Stimulated activated CD4-positive, alpha-beta T cell treated with anti-CD3 and anti-CD28 coated beads, Interleukin-1b, Interleukin-23, amount 100 ng/mL, for 4 hours (primary cell): ENCODE measurements at regions not wholly inside any gene's neighbourhood (a gene's known extent, or its start where the extent isn't known, plus 50 kb on each side); places are given as distances from the start of the nearest gene placed in this dataset.
"Not testable (repeated sequence)": the region's sequence is repeated elsewhere in the genome, so short reads cannot be mapped to it uniquely, and the experiment has no call there.

Source experiments
- DNase-seq, 2 donors: peaks; one replicate each; pipeline ENCODE4 v3.0.0-alpha.2; 2020; ENCODE audit warnings: low read depth in 2 of 2

DNA sequence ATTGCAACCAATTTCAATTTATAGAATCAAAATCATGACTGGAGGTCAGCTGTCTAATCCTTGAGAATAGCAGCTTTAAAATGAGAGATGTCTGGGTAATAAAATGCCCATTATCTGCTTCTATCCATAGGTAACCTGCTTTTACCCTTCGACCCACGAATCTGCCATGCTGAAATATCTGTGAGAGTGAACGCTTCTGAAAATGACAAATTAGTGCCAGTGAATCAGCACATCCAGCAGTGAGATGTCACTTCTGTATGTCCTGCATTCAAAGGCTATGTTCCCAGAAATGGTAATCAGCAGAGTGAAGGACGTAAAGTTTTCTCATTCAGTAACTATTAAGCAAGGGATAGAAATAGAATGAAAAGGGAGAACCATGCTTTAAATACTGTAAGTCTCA lies 532.4 kb upstream of the ITGA1 start:
- no peak for DNase-seq

DNA sequence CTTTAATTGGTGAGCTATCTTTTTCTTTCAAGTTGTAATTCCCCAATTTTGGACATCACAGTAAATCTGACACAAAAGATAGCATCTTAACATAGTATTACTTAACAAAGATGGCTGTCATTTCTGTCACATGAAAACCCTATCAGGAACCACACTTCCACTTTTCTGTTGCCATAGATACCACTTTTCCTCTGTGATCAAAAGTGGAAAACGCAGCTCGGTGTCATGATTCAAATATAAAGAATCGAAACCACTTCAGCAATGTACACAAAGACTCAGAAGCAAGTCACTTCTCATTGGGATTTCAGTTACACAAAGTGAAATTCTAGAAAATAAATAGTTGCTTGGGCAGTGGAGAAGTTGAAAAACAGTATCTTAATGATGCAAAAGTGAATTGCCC lies 524.9 kb upstream of the ITGA1 start:
- DNase-seq, result no peak

DNA sequence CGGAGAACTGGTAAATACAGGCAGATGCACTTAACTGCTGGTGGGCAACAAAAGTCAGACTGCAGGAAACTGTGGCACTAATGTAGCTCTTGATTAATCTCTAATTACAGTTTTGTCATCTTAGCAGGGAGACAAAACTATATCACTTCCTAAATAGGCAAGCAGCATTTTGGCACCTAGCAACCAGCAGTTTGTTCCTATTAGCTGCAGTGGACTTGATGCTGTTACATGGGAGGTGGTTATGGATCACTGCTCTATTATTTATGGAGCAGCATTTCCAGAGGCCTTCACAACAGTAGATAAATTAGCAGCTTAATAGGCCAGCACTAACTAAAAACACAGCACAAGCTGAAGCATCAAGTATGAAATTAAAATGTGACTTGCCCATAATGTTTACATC lies 518.3 kb upstream of the ITGA1 start:
- no peak for DNase-seq

DNA sequence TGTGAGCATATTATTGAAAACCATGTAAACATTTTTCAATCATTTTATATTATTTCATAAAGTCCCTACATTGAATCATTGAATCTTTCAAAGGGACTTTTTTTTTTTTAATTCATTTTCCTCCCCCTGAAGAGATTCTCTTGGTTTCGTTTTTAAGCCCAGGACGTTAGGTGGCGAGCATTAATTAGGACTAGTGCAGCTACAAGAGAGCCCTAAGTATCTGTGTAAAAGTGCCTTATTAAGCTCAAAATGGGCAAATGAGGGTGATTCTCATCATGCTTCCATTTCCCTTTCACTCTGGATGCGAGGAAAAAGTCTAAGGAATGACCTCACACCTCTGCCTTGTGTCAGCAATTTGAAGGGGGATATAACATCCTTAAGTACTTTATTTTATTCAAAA lies 517.9 kb upstream of the ITGA1 start:
- DNase-seq, result no peak

DNA sequence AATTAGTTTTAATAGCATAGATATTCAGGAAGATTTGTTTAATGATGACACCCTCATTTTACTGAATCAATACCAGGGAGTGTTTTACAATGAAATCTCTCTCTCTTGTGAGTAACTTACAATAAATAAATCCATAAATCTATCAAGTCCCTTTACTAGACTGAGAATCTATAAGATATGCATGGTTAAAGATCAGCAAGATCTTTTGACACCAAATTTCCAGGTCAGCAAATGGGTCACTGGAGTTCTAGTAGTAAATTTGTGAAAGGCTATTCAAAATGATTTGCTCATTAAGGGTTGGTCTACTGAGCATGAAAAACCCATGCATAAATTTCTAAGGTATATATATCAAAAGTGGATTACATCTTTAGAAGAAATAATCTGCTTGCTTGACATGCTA lies 512.1 kb upstream of the ITGA1 start:
- DNase-seq, result no peak

DNA sequence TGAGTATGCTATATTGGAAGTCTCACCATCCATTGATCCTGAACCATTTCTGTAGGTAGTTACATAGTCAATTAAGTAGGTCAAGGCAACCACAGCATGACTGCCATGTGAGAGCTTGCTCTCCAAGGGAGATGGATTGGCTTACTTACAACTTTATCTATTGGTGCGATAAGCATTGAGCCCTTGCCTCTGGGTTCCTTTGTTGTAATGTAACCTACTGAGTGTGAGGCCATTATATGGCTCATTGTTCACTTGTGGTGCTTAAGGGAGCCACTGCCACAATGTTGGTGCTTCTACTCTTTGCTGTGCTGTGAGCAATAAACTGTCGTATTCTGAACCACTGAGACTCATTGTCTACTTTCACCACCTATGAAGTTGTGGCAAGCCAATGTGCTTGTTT lies 510.6 kb upstream of the ITGA1 start:
- DNase-seq, result no peak

DNA sequence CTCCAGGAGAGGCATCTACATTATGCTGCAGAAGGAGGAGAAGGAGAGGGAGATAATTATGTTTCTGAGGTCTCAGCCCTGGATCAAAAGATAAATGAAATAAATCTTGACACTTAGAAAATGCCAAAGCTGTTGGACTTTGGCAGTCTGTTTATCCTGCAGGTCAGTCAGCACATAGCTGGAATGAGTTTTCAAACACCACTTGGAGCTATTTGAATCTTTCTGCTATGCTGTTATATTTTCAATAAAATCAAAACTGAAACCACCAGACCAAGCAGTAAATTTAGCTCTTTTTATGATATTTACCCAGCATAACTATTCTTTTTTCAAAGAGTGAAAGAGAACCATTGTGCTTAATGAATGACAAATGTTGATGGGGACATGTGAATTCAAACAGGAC lies 505.1 kb upstream of the ITGA1 start:
- no peak for DNase-seq

DNA sequence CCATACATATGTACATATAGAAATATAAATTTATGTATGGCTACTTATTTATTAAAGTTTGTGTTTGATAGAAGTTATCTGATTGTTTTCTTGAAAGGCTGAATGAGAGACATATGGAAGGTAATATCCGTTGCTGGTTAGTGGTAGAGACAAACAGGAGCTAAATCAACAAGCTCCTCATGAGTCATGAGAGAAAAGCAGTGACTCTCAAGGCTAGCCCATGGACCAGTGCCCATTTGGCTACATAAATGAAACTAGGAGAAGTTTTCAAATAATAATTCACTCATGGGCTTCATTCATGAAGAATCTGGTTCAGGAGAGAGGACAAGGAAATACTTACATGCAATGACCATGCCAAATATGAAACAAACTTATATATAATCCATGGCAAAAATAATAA lies 504.5 kb upstream of the ITGA1 start:
- no peak for DNase-seq

DNA sequence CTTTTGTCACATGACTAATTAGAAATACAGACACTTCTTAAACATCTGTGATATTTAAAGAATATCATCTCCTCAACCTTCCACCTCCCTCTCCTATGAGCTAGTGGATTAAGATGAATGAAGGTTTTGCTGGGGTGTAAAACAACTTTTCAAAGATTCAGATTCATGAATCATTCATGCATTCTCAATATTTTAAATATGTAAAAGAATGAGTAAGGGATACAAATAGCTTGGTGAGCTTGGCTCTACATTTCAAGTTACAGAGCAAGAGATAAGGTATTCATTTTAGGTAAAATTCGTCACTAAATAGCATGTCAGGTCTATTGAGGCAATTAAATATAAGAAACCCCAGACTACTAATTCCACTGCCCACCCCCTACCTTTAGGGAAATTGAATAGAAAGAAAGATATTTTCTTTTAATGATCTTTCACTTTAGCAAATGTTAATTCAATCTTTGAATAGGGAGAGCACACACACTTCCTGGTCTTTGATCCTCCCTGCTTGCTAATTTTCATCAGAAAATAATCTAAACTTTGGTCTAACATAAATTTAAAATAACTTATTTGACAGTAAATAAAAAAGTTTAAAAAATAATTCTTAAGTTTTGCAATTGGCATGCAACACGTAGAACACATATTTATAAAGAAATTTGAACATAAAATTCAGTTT lies 486.9 kb upstream of the ITGA1 start:
- DNase-seq, result no peak

DNA sequence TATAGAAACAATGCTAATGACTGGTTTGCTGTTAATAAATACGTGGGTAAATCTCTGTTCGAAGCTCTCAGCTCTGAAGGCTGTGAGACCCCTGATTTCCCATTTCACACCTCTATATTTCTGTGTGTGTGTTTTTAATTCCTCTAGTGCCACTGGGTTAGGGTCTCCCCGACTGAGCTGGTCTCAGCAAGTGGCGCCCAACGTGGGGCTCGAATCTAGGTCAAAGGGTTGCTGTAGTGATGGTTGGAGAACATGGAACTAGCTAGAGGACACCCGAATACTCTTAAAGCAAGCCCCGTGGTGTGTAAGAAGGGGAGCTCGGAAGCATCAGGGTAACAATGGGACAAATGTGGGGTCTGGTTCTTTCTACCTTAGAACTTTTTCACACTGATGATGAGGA lies 482.9 kb upstream of the ITGA1 start:
- not testable (repeated sequence) for DNase-seq

DNA sequence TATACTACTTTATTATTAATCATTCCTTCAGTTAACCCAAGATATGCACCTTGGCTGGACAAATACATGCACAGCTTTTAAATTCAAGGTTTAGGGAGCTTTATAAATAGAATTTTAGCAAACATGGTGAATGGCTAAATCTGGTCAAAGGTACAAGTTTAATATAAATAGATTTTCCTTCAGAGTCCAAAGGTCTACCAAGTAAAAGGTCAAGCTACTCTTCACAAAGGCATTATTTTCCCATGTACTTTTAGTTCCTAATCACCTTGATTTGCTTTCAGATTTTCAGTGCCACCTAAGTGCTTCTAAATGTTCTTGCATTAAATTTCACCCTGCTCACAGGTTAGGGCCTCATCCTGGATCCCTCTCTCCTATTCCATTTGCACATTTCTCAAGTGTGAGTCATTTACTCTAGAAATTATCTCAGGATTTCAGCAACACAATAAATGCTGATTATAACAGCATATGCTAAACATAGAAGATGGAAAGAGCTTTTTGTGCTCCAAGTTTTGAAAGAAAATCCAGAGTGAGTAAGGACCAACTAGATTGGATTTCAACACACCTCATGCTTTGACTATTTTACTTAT lies 459.4 kb upstream of the ITGA1 start:
- no peak for DNase-seq

DNA sequence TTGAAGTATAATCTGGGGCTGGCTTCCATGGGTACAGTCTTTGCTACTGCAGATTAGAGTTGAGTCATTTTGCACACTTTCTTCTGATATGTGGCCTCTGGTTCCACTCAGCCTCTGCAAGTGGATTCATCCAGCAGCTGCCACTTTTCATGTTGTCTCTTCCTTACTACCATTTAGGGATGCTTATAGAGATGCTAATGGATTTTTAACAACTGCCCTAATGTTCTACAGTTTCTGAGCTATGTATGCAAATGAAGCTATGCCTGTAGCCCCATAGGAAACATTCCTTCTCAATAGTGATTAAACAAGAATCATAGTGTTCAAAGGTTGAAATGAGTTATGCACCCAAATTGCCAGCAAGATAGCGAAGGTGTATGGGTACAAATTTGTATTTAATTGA lies 456.0 kb upstream of the ITGA1 start:
- DNase-seq, result no peak

DNA sequence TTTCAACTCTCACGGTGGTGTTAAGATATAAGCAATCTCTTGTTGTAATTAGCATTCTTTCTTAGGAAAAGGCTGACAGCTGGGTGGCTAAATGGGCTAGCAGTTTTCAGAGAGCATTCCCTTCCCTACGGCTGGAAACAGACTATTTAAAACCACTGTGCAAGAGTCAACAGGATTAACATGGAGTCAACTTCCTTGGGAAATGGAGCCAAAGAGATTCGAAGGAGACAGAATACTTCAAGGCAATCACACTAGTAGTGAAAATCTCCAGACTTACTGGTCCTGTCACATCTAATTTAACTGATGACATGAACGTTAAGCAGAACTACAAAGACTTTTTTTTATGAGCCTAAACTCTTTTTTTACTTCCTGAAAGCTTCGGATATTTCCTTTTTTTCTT lies 453.3 kb upstream of the ITGA1 start:
- DNase-seq, result no peak

DNA sequence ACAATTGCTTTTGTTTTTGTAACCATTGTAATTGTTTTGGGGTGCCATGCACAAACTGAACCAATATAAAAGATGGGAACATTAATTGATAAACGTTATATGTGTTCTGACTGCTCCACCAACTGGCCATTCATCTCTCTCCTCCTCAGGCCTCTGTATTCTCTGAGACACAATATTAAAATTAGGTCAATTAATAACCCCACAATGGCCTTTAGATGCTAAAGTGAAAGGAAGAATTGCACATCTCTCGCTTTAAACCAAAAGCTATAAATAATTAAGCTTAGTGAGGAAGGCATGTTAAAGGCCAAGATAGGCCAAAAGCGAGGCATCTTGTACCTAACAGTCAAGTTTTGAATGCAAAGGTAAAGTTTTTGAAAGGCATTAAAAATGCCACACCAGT lies 448.4 kb upstream of the ITGA1 start:
- DNase-seq, result no peak

DNA sequence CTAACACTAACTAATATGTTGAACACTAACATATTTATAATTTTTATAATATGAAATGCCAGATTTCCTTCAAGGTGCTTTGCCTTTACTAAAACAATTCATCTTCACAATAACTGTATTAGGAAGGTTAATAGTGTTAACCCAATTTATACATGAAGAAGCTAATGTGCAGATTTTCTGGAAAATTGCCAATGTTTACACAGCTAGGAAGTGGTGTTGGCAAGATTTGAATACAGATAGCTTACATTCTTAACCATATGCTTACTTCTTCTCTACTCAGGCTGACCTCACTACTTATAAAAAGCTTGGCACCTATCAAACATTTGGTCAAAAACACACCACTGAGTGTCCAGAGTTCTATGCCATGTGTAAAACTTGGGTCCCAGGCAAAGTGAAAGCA lies 445.4 kb upstream of the ITGA1 start:
- DNase-seq, result no peak

DNA sequence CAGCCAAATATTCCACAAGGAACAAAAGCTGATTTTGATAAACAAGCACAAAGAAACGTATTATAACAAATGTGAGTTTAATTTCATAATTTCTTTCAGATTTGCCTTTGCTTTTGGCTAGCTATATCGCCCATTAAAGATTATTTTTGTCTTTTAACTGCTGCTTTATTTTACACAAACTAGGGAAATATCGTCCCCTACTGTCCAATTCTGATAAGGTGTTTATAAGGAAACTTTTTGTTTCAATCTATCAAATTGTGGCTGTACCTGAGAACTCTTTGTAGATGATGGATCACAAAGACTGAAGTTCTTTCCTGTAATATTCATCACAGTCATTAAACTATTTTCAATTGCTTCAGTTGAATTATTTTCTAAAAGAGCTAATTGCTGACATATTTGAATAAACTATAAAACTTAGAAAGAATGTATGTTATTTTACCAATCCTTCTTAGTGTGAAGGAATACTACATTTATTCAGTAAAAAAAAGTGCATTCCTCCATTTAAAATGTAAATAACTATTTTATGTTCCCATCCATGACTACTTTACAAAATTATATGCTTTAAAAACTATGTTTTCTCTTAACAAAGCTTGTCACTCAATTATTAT lies 431.3 kb upstream of the ITGA1 start:
- DNase-seq, result no peak

DNA sequence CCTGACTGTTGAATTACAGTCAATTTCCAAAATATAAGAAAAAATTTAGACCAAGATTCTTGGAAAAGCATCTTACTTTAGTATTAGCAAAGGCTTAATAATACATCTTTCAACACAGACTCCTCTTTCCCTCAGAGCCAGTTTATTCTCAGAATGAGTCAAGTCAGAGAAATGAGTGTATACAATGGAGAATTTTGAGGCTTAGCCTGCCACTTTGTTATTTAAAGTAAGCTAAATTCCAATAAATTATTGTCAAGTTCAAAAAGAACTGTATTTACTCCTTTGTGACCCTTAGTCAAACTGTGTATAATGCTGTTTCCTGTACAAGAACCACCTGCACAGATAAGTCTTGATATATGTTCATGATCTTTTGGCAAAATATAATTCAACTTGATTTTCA lies 428.5 kb upstream of the ITGA1 start:
- DNase-seq, result no peak

DNA sequence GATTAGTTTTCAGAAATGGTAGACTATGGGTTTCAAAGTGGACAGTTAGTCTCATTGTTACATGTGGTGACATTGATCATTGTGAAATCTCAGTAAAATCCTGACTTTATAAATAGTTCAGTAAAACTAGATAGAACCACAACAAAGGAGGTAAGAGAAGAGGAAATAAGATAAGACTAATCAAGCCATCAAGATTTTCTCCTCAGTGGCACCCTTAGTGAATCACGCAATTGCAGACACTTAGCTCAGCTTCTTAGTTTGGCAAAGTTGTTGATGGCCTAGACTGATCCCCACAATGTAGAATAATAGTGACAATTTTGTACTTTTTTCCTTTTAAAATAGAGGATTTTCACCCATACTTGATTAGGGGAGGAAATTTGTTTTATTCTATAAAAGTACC lies 426.7 kb upstream of the ITGA1 start:
- DNase-seq, result no peak

DNA sequence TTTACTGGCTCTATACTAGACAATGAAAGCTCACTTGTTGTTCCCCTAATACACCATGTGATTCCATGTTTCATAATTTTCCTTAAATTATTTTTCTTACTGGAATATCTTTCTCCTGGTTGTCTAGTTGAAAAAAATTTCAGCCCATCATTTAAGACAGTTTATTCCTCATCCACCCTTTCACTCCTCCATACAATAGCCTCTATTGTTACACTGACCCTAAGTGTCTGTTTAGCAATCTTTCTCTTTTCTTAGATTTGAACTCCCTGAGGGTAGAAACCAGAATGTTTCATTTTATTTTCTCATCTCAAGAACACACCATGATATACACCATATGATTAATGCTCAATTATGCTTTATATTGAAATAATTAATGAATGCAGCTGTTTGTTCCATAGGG lies 413.4 kb upstream of the ITGA1 start:
- DNase-seq, result no peak

DNA sequence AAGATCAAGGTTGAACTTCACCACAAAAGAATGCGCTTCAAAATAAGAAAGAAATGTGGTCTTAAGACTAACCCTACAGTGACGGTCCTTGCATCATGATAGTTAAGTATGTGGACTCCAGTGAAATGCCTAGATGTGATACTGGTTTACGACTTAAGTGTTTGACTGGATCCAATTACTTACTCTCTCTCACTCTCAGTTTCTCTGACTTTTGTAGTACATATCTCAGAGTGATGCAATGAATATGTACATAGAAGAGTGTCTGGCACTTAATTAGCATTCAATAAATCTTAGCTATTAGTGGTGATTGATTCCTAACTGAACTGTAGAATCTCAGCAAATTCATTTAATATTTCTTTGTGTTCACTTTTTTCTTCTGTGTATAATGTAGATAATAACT lies 411.7 kb upstream of the ITGA1 start:
- no peak for DNase-seq

DNA sequence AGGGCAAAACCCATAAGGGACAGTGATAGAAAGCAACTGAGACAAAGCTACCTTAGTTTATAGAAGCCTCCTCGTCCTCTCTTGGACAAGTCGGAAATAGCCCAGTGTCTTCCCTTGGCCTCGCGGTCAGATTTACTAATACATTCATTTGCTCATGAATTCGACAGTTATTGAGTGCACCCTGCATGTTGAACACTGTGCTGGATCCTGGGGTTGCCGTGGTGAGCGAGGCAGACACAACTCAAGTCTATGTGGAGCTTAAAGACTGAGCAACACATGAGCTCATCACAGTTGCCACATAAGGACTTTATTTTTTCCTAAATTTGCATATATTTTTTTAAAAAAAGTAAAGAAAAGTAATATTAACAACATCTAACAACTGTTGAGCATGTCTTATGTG lies 411.1 kb upstream of the ITGA1 start:
- no peak for DNase-seq

DNA sequence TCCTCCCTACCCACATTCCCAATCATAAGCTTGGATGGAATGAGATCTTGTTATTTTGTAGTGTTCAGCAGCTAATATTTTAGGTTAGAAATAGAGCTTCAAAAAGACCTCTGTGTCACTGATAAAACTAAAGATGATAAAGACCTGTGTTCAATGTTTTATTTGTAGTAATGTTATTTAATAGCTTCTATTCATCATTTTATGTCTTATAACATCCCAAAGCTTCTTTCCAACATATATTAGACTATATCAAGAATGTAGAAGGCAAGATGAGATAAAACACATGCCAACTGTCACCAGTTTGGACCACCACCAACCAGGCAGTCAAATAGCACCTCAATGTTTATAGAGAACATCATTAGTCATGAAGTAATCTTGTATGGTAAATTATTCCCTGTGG lies 409.5 kb upstream of the ITGA1 start:
- DNase-seq, result no peak

DNA sequence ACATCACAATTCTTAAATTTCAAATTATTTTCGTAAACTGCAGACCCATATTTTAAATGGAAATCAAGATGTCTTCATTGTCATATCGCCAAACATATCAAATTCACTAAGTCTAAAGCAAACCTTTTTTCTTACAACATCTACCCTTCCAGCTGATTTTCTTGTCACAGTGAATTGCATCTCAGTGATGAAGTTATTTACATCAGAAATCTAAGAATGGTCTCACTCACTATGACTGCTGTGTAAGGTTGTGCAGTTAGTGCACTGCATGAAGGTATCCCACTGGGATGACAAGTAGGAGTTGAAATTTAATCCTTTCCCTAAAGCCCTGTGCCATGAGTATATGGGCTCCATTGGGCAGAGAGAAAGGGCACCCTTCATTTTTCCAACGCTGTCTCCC lies 399.4 kb upstream of the ITGA1 start:
- no peak for DNase-seq

DNA sequence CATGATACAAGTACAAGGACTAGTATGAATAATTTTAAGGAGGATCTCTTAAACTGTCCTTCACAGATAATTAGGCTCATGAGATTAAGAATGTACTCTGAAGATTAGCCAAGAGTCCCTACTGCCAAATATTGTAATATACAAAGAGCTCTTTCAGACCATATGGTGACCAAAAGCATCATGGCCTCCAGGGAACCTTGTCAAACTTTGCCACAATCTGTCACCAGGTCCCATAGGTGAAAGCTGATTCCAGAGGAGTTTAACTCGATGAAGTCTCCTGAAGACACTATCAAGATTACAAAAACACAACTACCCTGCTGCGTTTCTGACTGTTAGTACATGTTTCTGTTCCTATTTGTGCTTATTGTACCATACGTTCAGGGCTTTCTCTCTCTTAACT lies 395.4 kb upstream of the ITGA1 start:
- DNase-seq, result no peak
